GM12878 (cell line): ENCODE measurements at regions not wholly inside any gene's neighbourhood (a gene's known extent, or its start where the extent isn't known, plus 50 kb on each side); places are given as distances from the start of the nearest gene placed in this dataset.

Source experiments
- ATAC-seq: fragments of 200-7000 bp; cut with Tn5 transposase; 3 replicates; pipeline ENCODE4 v1.9.1; 2020; ENCODE audit warnings: mild to moderate bottlenecking, moderate library complexity
- BruUV-seq: library from RNA; stranded (reverse); fragments of 400-500 nt; replicated peaks from 2 replicates; lab custom pipeline; 2021; lab: Mats Ljungman, UMichigan
- CTCF ChIA-PET: fragments of 300-600 bp; sonication (Branson Sonifier 250); formaldehyde crosslinking; extraction: SDS; loops from one replicate; lab custom pipeline; 2021; ENCODE audit warnings: inconsistent platforms; lab: Yijun Ruan, JAX
- POLR2A ChIA-PET: fragments of 350-600 bp; formaldehyde crosslinking; extraction: SDS; loops from one replicate; lab custom pipeline; 2021; ENCODE audit warnings: inconsistent platforms; lab: Charles Lee
- RAD21 ChIA-PET: fragments of 300-600 bp; sonication (Branson Sonifier 250); formaldehyde crosslinking; loops from one replicate; lab custom pipeline; 2023; ENCODE audit warnings: antibody characterized with exemption; ENCODE audit not compliant: unreplicated experiment; lab: Charles Lee
- SMC1A ChIA-PET: fragments of 300-600 bp; sonication (Branson Sonifier 250); formaldehyde crosslinking; loops from one replicate; lab custom pipeline; 2023; ENCODE audit not compliant: unreplicated experiment, uncharacterized antibody; lab: Charles Lee
- DNase-seq: peaks from one replicate; pipeline ENCODE4 v3.0.0-alpha.2; 2011; ENCODE audit warnings: low read depth, low spot score
- FAIRE-seq: peaks from 3 replicates; lab custom pipeline; 2011; peaks lifted over from hg19 to GRCh38; lab: Jason Lieb, UNC
- H2AFZ ChIP-seq: 2 replicates; pipeline ENCODE4 v1.6.0; 2011; ENCODE audit warnings: low read depth, low read length, control low read depth; ENCODE audit not compliant: control insufficient read depth
- H3K27ac ChIP-seq: 2 replicates; pipeline ENCODE4 v1.5.1; 2011; ENCODE audit warnings: control low read depth; ENCODE audit not compliant: control insufficient read depth, insufficient read depth
- H3K27me3 ChIP-seq, 2 experiments: replicated peaks in 1 of 2; 2 replicates each; pipeline versions ENCODE4 v1.6.0 to v1.6.1; 2011; ENCODE audit warnings: low read length in 1 of 2; ENCODE audit not compliant: control insufficient read depth in 2 of 2, insufficient read depth in 2 of 2
- H3K36me3 ChIP-seq, 2 experiments: 2 replicates each; pipeline ENCODE4 v1.5.1; 2011; ENCODE audit warnings: low read length in 1 of 2; ENCODE audit not compliant: control insufficient read depth in 2 of 2, insufficient read depth in 2 of 2
- H3K4me1 ChIP-seq: 2 replicates; pipeline ENCODE4 v1.6.1; 2011; ENCODE audit warnings: mild to moderate bottlenecking, low read length, moderate library complexity, mixed read lengths; ENCODE audit not compliant: control insufficient read depth, insufficient read depth
- H3K4me2 ChIP-seq: 2 replicates; pipeline ENCODE4 v1.6.0; 2011; ENCODE audit warnings: control low read depth; ENCODE audit not compliant: control insufficient read depth, insufficient read depth
- H3K4me3 ChIP-seq: fragments of 200-600 bp; sonication (generic); 2 replicates; pipeline ENCODE4 v1.5.1; 2016
- H3K79me2 ChIP-seq: 2 replicates; pipeline ENCODE4 v1.6.0; 2011; ENCODE audit warnings: low read length; ENCODE audit not compliant: control insufficient read depth, insufficient read depth
- H3K9ac ChIP-seq: 2 replicates; pipeline ENCODE4 v1.8.0; 2011; ENCODE audit warnings: low read length, control low read depth, mixed read lengths; ENCODE audit not compliant: control insufficient read depth, insufficient read depth
- H3K9me3 ChIP-seq: replicated peaks from 3 replicates; pipeline ENCODE4 v1.5.1; 2011; ENCODE audit warnings: mild to moderate bottlenecking, low read length; ENCODE audit not compliant: control insufficient read depth, insufficient read depth
- H4K20me1 ChIP-seq: 2 replicates; pipeline ENCODE4 v1.6.0; 2011; ENCODE audit not compliant: control insufficient read depth, insufficient read depth
- CHD2 ChIP-seq: IDR thresholded peaks from 2 replicates; pipeline ENCODE4 v1.6.1; 2011; ENCODE audit warnings: low read depth, low read length, improper control_type of control experiment, borderline replicate concordance
- NFYB ChIP-seq: IDR thresholded peaks from 2 replicates; pipeline ENCODE4 v1.6.1; 2011; ENCODE audit warnings: low read depth, mild to moderate bottlenecking, low read length, improper control_type of control experiment, moderate library complexity; ENCODE audit not compliant: insufficient read depth
- WGBS: methylation state at CpG from one replicate; pipeline ENCODE4 v1.1.6; 2016; ENCODE audit warnings: low lambda C conversion rate; ENCODE audit not compliant: insufficient replicate concordance, insufficient coverage; ENCODE audit errors: missing lambda C conversion rate; 5-methylcytosine and 5-hydroxymethylcytosine counted together
- in situ Hi-C: fragments of 300-500 bp; cut with MboI; formaldehyde crosslinking; loops from 9 replicates; pipeline ENCODE4 v1.14.3; 2018; ENCODE audit warnings: mixed read lengths
- intact Hi-C: fragments of 100-400 bp; cut with micrococcal nuclease; formaldehyde crosslinking; loops from one replicate; pipeline ENCODE4 v1.14.2; 2022; ENCODE audit not compliant: unreplicated experiment
- TF ChIP-seq, protein P1 (sequence below): IDR thresholded peaks from 2 replicates; pipeline ENCODE4 v1.6.1; 2012; ENCODE audit warnings: low read depth, low read length, improper control_type of control experiment
- TF ChIP-seq, protein P2 (sequence below): fragments of 450-650 bp; IDR thresholded peaks from 2 replicates; pipeline ENCODE4 v1.6.1; 2016; ENCODE audit warnings: mild to moderate bottlenecking
- TF ChIP-seq, protein P3 (sequence below): fragments of 150-350 bp; IDR thresholded peaks from 2 replicates; pipeline ENCODE4 v1.6.1; 2016; ENCODE audit warnings: low read depth, low read length
- TF ChIP-seq, protein P4 (sequence below): fragments of 450-650 bp; IDR thresholded peaks from 2 replicates; pipeline ENCODE4 v1.6.1; 2016; ENCODE audit warnings: mild to moderate bottlenecking

DNA sequence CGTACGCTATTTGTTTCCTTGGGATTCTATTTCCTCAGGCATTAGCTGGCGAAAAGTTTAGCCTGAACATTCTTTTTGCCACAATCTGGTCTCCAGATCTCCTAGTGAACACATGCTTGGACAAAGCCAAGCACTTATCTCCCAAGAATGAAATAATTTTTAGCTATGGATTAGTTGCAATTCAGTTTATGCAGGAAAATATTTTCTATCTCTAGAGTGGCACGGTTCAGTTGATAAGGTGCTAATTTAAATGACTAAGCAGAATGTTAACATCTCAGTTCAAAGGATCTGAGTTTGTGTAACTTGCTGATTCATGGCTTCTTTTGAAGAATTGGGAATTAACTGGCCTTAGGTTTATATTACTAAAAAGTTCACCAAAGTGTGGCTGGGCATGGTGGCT is 58.1 kb upstream of the JADE1 start:
- H3K27me3 ChIP-seq: no peaks in the 10 kb centered on the region
- no peaks in the 10 kb centered on the region for H3K9me3 ChIP-seq
- no peak overlapping the region for H3K4me3 ChIP-seq
- no peaks in the 10 kb centered on the region for H4K20me1 ChIP-seq
- WGBS: 71% methylated on average over 4 of the region's 4 CpGs
- RAD21 ChIA-PET: no interaction called here
- CTCF ChIA-PET: no interaction called here
- DNase-seq (no peak), ATAC-seq (no peak), FAIRE-seq (no peak)
- POLR2A ChIA-PET: interaction anchor here (0.7 kb wide), 1 partner anchor 561 kb away, joined by 3 read pairs; no protein-coding TSS in a partner anchor
- no peaks in the 10 kb centered on the region for H3K4me1 ChIP-seq
- H3K9ac ChIP-seq: no peak overlapping the region
- TF ChIP-seq, protein P1, sequence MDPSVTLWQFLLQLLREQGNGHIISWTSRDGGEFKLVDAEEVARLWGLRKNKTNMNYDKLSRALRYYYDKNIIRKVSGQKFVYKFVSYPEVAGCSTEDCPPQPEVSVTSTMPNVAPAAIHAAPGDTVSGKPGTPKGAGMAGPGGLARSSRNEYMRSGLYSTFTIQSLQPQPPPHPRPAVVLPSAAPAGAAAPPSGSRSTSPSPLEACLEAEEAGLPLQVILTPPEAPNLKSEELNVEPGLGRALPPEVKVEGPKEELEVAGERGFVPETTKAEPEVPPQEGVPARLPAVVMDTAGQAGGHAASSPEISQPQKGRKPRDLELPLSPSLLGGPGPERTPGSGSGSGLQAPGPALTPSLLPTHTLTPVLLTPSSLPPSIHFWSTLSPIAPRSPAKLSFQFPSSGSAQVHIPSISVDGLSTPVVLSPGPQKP: no peak
- TF ChIP-seq, protein P2, sequence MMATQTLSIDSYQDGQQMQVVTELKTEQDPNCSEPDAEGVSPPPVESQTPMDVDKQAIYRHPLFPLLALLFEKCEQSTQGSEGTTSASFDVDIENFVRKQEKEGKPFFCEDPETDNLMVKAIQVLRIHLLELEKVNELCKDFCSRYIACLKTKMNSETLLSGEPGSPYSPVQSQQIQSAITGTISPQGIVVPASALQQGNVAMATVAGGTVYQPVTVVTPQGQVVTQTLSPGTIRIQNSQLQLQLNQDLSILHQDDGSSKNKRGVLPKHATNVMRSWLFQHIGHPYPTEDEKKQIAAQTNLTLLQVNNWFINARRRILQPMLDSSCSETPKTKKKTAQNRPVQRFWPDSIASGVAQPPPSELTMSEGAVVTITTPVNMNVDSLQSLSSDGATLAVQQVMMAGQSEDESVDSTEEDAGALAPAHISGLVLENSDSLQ: no peak
- TF ChIP-seq NFYB (no peak), CHD2 (no peak)
- TF ChIP-seq, protein P3, sequence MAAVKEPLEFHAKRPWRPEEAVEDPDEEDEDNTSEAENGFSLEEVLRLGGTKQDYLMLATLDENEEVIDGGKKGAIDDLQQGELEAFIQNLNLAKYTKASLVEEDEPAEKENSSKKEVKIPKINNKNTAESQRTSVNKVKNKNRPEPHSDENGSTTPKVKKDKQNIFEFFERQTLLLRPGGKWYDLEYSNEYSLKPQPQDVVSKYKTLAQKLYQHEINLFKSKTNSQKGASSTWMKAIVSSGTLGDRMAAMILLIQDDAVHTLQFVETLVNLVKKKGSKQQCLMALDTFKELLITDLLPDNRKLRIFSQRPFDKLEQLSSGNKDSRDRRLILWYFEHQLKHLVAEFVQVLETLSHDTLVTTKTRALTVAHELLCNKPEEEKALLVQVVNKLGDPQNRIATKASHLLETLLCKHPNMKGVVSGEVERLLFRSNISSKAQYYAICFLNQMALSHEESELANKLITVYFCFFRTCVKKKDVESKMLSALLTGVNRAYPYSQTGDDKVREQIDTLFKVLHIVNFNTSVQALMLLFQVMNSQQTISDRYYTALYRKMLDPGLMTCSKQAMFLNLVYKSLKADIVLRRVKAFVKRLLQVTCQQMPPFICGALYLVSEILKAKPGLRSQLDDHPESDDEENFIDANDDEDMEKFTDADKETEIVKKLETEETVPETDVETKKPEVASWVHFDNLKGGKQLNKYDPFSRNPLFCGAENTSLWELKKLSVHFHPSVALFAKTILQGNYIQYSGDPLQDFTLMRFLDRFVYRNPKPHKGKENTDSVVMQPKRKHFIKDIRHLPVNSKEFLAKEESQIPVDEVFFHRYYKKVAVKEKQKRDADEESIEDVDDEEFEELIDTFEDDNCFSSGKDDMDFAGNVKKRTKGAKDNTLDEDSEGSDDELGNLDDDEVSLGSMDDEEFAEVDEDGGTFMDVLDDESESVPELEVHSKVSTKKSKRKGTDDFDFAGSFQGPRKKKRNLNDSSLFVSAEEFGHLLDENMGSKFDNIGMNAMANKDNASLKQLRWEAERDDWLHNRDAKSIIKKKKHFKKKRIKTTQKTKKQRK: no peak
- TF ChIP-seq, protein P4, sequence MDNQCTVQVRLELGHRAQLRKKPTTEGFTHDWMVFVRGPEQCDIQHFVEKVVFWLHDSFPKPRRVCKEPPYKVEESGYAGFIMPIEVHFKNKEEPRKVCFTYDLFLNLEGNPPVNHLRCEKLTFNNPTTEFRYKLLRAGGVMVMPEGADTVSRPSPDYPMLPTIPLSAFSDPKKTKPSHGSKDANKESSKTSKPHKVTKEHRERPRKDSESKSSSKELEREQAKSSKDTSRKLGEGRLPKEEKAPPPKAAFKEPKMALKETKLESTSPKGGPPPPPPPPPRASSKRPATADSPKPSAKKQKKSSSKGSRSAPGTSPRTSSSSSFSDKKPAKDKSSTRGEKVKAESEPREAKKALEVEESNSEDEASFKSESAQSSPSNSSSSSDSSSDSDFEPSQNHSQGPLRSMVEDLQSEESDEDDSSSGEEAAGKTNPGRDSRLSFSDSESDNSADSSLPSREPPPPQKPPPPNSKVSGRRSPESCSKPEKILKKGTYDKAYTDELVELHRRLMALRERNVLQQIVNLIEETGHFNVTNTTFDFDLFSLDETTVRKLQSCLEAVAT: no peak
- H3K27ac ChIP-seq: no peak overlapping the region
- SMC1A ChIA-PET: no interaction called here
- H3K4me2 ChIP-seq: no peak overlapping the region
- H3K79me2 ChIP-seq: no peaks in the 10 kb centered on the region
- no TSS peak for BruUV-seq
- H3K36me3 ChIP-seq: no peaks in the 10 kb centered on the region
- H2AFZ ChIP-seq: no peak overlapping the region
- intact Hi-C loops (no loop called here), in situ Hi-C loops (no loop called here)
